ENCODE measurements at regions not wholly inside any gene's neighbourhood (a gene's known extent, or its start where the extent isn't known, plus 50 kb on each side); places are given as distances from the start of the nearest gene placed in this dataset.

- DNase-seq (ENCODE audit: low read depth) = no peak
Observed at GRCh38 chr14:104356738-104357688, 218.6 kb downstream of the KIF26A start.

GRCh38 chr14:104357689-104358527 lies 219.5 kb downstream of the KIF26A start:
- no peak for DNase-seq (ENCODE audit: low read depth)

GRCh38 chr14:104358528-104359300 lies 220.3 kb downstream of the KIF26A start:
- no peak for DNase-seq (ENCODE audit: low read depth)

- DNase-seq (ENCODE audit: low read depth) = no peak
Observed at GRCh38 chr14:104359301-104359968, 220.1 kb upstream of the C14orf180 start.

GRCh38 chr14:104359969-104360442 lies 219.6 kb upstream of the C14orf180 start:
- DNase-seq (ENCODE audit: low read depth) = no peak

- DNase-seq (ENCODE audit: low read depth) = no peak
Observed at GRCh38 chr14:104360501-104360900, 219.1 kb upstream of the C14orf180 start.

- DNase-seq (ENCODE audit: low read depth) = no peak
Observed at GRCh38 chr14:104361101-104361591, 218.4 kb upstream of the C14orf180 start.

GRCh38 chr14:104361921-104362681 lies 217.5 kb upstream of the C14orf180 start:
- no peak for DNase-seq (ENCODE audit: low read depth)

- DNase-seq (ENCODE audit: low read depth) = no peak
Observed at GRCh38 chr14:104362761-104363605, 216.6 kb upstream of the C14orf180 start.

- no peak for DNase-seq (ENCODE audit: low read depth)
Observed at GRCh38 chr14:104363891-104364760, 215.4 kb upstream of the C14orf180 start.

GRCh38 chr14:104364830-104365229 lies 214.7 kb upstream of the C14orf180 start:
- DNase-seq (ENCODE audit: low read depth) = no peak

GRCh38 chr14:104366931-104367865 lies 212.4 kb upstream of the C14orf180 start:
- DNase-seq (ENCODE audit: low read depth) = no peak

GRCh38 chr14:104367866-104368750 lies 211.5 kb upstream of the C14orf180 start:
- no peak for DNase-seq (ENCODE audit: low read depth)

GRCh38 chr14:104368751-104369100 lies 210.8 kb upstream of the C14orf180 start:
- DNase-seq (ENCODE audit: low read depth) = no peak

GRCh38 chr14:104369208-104369607 lies 210.4 kb upstream of the C14orf180 start:
- DNase-seq (ENCODE audit: low read depth) = no peak

GRCh38 chr14:104370256-104370870 lies 209.2 kb upstream of the C14orf180 start:
- no peak for DNase-seq (ENCODE audit: low read depth)
